GM19467 (cell line): ENCODE measurements at regions not wholly inside any gene's neighbourhood (a gene's known extent, or its start where the extent isn't known, plus 50 kb on each side); places are given as distances from the start of the nearest gene placed in this dataset.

Source experiments
- ATAC-seq: cut with Tn5 transposase; IDR thresholded peaks from one replicate; pipeline ENCODE4 v1.9.1; 2021; ENCODE audit warnings: mild to moderate bottlenecking, moderate library complexity; ENCODE audit not compliant: unreplicated experiment

DNA sequence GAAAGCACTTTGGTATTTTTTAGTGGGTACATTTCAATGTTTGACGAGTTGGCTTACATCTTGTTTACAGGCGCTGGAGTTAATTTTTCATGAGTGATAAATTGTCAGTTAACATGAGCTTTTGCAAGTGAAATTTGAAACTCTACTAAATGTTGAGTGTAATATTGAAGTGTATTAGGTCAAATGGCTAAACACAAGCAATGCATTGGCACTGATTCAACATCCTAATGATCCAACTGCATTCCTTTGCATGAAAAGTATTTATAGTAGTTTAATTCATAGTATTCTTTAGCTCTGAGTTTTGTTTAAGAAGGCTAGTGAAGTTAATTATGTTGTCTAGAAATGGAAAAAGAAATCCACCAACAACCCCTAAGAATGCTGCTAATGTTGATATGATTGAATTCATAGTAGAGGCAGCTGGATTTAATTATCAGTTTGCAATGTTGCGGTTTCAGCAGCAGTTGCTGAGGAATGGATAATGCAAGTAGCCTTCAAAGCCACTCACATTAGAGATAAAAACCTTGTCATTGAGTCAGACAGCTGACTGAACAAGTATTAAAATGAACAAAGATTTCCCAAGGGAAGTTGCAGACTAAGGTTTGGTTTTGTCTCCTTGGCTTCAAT is 245.6 kb upstream of the GOLIM4 start:
- no peak for ATAC-seq

DNA sequence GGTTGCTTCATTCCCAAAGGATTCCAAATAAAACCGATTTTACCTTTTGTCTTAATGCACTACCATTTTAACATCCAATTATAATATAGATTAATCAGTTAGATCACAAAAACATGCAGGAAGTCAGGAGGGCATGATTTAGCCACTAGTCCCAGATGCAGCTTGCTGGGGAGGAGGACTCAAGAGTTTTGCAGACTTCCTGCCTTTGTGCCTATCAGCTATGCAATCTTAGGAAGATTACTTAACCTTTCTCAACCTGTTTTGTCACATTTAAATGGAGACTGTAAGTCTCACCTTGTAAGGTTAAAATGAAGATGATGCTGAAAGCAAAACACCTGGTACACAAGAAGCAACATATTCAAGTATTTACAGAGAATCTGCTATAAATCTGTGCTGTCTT is 242.4 kb upstream of the GOLIM4 start:
- no peak for ATAC-seq

DNA sequence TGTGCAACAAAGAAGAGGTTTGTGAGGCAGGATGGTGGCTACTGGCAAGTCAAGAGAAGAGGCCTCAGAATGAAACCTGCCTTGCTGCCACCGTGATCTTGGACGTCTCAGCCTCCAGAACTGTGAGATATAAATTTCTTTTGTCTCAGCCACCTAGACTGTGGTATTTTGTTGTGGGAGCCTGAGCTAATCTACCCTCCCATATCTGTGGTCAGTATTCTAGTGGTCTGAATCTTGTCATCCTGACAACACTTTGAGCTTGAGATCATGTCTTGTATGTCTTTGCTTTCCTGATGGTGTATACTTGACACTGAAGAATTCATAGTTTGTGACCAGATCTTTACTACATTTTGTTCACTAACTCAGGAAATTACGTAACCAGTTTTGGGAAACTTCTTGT is 240.6 kb upstream of the GOLIM4 start:
- no peak for ATAC-seq

DNA sequence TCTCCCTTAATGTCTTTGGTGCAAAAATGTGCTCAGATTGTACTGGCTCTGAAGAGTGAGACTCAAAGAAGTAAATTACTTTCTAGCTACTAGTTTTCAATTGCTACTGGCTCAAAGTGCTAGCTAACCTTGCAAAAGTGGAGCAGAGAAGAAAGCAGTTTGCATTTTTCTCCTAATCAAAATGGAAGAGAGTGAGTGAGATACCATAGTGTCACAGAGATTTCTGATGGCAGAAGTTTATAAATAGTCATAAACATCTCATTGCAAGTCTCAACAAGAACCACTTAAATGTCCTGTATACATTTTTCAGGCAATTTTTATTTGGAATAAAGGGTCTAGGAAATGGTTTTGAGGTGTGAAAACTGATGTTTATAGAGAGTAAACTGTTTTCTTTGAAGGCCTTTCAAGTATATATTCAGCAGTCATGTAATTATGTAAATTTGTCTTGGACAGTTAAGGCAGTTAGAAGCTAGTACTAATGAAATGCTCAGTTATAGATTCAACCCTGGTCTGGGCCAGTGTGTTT is 237.7 kb upstream of the GOLIM4 start:
- ATAC-seq, result no peak

DNA sequence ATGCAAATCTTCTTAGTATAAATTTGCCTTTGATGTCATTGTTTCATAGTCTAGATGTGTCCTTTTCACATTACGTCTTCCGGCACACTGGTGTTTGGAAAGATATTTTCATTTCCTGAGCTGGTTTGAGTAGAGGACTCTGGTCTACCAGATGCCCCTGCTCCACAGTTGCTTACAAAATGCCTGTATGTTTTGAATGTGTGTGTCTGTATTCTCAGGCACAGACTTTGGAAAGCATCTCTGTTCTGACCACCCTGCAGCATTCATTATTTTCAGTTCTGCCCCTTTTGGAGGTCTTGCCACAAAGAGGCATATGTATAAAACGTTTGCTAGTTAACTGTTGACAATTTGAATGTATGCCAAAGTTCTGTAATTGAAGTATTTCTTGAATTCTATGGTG is 236.0 kb upstream of the GOLIM4 start:
- ATAC-seq, result no peak

DNA sequence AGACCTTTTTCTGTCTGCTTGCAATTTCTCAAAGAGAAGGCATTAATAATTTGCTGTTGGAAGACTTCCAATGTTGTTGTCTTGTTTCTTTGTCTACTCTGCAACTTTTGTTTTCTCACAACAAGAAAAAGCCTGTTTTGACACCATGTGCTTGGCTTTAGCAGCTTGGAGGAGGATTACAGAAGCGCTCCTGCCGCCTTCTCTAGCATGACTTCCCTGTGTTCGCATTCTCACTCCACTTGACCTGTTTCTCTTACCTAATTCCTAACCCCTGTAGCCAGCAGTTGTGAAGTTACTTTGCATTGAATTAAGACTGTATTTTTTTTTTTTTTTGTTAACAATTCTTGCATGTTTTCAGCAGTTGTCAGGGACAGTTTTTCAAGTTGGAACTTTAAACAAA is 235.3 kb upstream of the GOLIM4 start:
- no peak for ATAC-seq

DNA sequence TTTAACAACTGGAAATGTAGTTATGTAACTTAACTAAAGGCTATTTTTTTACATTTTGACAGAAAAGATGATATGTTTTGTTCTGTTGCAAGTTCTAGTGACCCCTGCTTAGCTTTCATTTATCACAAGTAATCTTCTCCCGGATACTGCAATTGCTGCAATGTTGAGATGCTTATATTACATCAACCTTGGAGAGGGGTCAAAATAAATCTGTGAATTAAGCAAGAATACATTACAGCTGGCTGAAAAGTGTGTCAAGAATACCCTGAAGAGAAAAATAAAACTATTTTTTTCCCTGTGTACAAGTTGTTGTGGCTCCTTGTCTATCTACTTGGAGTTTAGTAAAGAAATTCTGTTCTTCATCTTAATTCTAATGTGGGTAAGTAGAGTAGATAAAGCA is 232.1 kb upstream of the GOLIM4 start:
- ATAC-seq, result no peak

DNA sequence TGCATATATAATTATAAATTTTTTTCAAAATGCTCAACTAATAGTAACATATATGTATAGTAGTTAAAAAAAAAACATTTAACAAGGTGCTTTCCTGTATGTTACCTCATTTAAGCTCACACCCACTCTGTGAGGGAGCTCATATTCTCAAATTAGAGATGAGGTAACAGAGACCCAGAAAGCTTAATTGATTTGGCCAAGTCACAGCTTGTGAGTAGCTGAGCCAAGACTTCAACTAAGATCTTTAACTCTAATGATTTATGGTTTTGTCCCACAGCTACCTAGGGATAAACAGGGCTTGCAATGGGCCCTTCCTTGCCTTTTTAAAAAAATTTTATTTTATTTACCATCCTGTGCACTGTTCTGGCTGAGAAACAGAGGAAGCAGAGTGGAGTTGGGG is 230.0 kb upstream of the GOLIM4 start:
- no peak for ATAC-seq

DNA sequence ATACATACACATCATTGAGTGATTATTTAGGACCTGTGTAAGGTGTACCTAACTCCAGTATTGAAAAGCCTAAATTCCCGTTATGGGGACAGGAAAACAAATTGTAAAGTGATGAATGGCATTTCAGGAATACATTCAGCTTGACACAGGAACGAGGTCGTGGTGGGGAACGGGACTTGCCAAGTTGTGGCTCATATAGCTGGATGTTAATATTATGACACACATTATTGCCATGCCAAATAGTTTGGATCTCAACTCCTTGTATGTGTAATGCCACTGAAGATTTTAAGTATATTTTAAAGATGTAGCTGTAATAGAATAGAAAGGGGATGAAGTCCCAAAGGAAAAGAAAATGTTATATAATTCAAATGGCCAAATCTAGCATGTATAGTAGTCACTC is 227.2 kb upstream of the GOLIM4 start:
- no peak for ATAC-seq

DNA sequence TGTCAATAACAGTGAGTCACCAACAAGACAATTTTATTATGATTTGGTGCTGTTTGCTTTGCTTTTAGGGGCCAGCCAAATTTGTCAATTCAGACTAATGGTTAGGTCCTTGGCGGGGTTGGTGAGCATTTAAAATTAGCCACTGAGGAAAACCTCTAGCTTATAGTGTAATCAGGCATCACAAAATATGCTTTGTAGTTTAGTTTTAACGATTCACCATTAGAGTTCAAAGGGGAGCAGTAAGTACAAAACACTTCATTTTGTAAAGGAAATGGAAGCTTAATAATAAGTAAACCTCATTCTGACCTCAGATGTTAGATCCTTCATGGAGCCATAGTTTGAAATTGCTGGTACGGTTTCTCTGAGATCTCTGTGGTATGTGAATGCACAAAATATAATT is 218.4 kb upstream of the GOLIM4 start:
- no peak for ATAC-seq

DNA sequence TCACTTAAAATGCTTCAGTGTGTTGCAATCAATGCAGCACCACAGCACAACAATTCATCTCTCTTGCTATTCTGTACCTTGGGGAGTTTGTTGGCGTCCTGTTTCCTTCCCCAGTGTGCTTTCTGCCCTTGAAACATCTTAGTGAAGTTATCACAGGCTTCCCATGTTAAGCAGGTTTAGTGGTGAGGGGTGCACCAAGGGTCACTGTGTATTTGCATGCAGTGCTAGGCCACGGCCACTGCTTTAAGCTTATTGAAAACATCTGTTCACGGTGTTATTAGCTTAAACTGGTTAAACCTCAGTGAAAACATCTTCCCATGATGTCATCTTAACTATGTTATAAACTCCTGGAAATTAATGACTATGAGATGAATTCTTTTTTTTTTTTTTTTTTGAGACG is 217.3 kb upstream of the GOLIM4 start:
- no peak for ATAC-seq

DNA sequence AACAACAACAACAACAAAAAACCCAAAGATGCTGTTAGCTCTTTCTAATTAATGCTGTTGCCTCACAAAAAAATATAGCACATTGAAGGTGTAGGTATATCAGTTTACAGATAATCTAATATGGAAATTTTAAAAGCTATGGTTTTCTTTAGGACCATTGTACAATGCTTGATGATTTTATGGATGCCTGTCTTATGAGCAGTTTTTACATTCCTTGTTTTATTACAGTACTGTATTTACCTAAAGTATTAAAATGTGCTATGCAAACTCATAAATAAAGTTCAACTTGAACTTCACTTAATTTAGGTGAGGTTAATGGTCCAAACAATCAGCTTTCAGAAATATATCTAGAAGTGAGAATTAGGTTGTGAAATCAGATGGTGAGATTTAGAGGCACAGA is 212.2 kb upstream of the GOLIM4 start:
- no peak for ATAC-seq

DNA sequence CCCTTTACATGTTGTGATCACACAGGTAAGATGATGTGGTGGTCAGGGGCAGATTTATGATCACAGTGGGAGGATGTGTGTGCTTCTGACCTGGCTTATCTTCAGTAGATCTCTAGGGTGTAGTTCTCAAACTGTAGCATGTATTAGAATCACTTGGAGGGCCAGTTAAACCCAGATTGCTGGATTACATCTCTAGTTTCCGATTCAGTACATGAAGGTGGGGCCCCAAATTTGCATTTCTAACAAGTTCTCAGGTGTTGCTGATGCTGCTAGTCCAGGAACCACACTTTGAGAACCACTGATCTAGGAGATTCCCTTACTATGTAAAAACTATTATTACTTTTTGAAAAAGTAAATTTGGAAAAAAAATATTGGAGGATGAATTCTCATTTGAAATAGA is 199.3 kb upstream of the GOLIM4 start:
- no peak for ATAC-seq

DNA sequence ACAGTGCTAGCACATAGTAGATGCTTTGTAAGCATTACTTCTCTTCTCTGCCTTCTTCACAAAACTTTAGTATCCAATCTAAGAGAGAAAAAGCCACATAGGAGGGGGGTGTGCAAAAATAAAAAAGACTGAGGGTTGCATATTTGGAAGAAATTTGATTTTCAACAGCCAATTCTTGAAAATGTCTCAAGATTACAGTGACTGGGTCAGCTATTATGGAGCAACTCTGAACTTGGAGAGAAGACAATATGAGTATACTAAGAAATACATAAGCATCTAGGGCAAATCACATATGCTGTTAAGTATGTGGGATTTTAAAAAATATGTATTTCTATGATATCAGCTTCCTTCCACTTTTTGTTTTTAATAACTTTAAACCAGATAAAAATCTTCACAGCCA is 196.6 kb upstream of the GOLIM4 start:
- ATAC-seq, result no peak

DNA sequence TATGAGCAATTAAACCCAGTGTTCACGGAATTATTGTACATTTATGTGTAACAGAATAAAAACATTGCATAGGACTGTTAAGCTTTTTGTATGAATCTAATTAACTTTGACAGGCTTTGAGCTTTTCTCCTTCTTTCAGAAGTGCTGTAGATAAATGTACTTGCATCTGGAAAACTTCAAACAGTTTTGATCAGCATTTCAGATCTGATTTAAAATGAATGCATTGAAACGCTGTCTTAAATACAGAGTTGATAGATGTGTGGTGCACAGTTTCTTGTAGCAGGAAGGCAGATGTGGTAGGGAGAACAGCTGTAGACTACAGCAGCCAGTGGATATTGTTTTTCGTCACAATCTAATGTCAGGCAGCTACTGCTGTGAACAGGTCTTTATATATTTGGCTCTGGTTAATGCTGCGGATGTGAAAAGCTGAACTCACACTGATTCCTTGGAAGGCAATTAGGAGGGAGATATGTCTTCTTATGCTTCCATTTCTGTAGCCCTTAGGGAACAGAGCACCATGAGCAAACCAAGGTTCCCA is 193.8 kb upstream of the GOLIM4 start:
- ATAC-seq, result no peak

DNA sequence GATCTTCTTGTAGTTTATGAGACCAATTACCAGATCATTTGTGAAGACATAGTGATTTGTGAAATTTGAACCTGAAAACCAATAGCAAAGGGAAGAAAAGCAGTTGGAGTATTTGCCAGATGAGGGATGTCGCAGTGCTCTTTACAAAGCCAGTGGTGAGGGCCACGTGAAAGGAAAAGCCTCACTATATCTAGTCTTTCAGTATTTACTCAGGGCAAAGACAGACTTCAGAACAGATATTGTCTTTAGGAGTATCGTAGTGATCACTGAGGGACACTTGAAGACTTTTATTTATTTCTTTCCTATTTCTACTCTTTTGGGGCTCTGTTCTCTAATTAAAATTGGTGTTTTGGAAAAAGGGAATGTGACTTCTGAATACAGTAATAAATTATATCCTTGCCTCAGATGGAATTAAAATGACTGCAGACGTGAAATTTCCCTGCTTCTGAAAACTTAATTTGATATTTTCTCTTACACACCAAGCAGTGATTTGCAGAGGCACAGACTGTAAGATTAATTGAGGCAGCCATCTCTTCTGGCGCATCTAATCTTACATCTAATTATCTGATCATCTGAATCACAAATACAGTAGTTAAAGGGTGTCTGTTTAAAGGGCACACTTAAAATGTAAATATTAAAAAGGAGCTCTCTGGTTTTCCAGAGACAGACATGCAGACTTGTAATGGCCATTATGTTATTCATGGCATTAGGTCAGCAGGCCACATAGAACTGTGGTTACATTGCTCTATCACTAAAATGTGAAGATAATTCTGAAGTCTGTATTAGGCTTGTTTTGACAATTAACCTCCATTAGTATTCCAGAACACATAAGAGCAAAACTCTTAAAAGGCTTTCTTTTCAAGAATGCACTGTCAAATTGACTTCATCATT is 193.0 kb upstream of the GOLIM4 start:
- no peak for ATAC-seq

DNA sequence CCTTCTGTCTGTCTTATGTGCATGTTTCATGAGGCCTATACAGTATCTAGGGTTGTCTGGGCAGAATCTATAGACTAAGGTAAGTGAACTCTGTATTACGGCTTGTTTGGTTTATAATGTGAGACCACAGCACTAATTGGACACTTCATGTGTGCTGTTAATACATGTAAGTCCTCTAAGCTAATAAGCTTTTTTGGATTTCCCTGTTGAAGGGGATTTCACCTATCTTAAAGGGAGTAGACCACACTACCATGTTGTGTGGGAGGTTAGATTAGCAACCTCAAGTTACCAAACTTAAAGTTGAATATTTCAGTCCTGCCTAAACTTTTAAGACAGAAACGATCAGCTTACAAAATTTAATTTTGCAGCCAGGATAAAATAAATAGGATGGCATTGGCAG is 189.8 kb upstream of the GOLIM4 start:
- no peak for ATAC-seq

DNA sequence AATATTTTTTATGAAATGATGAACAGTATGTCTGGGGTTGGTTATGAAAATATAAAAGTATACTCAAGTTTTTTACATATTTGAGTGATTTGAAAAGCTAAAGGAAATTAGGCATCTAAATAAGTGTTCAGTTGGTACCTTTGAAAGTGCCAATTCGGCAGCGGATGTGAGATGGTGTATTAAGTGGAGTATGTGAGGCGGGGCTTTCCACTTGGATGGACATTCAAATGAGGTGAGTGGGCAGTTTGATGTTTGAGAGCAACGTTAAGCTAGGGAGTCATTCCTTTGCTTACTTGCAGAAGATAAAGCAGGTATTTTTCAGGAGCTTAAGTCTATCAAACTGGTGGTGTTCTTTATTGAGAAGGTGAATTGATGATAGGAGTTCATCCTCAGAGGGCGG is 189.0 kb upstream of the GOLIM4 start:
- no peak for ATAC-seq

DNA sequence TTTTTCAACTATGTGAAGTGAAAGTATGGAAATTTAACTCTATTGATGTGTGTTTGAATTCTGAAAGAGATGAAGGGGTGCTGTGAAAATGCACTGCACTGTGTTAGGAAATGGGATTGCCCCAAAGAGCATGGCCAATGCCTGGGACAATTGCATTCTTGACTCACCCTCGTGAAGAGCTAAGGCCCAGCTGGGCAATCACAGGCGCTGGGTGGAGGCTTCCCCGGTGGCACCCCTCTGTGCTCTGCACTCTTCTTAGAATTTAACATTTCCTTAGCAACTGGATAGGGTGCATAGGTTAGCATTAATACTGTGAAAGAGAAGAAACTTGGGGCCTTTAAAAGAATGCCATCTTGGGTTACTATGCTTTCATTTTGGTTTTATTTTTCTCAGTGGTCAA is 179.9 kb upstream of the GOLIM4 start:
- no peak for ATAC-seq

DNA sequence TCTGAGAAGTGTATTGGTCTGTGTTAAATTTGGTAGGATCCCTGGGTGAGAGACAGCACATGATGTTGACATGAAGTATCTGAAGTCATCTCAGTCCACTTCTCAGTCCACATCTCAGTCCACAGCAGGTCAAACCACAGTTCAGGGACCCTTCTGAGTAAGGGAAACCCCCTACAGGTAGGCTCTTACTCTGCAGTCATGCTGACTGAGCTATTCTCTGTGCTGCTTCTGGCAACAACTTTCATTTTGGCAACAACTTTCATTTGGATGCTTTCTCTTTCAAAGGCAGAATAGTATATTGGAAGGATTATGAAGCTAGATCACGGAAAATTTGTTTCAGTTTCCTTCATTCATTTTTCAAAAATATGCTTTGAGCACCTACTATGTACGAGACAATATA is 178.2 kb upstream of the GOLIM4 start:
- ATAC-seq, result peak; percentile 79

DNA sequence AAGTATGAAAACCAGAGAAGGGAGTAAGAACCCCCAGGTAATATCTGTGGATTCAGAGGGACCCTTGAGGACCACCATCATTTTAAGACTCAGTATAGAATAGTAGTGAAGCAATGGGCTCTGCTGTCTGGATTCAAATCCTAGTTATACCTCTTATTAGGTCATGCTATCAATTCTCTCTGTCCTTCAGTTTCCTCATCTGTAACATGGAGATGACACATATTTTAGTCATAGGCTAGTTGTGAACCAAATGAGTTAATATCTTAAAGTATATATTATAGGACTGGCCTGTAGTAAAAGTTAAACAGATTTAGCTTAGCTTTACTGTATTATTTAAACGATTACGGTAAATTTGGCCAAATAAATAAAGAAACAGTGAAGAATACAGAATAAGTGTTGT is 177.3 kb upstream of the GOLIM4 start:
- ATAC-seq, result no peak

DNA sequence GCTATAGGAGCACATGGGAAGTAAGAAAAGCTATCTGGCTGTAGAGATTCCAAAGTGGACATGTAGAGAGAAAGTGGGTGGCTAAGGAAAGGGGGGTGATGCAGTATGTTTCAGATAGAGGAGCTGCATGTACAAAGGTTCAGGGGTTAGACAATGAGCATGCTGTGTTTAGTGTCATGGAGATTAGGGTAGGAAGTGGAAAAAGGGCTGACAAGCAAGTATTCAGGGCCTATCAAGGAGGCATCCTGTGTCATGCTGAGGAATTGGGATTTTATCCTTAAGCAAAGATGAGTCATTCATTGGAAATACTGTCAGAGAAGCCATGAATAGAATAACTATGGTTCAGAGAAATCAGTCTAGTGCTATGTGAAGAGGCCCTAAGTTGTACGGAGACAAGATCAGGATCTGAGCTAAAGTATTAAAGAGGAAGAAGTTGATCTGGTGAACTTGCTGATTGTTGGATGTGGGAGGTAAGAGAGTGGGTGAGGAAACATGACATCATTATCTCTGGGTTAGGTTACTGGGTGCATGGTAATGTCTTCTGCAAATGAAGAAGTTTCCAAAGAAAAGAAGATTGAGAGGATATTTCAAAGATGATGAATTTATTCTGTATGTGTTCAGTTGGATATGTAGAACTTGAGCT is 176.7 kb upstream of the GOLIM4 start:
- no peak for ATAC-seq
